NCI-H748 treated with DMSO at 0.1 percent for 48 hours (cell line): ENCODE measurements at regions not wholly inside any gene's neighbourhood (a gene's known extent, or its start where the extent isn't known, plus 50 kb on each side); places are given as distances from the start of the nearest gene placed in this dataset.

Source experiments
- DNase-seq: peaks from one replicate; lab custom pipeline; 2025; lab: John Stamatoyannopoulos, UW

DNA sequence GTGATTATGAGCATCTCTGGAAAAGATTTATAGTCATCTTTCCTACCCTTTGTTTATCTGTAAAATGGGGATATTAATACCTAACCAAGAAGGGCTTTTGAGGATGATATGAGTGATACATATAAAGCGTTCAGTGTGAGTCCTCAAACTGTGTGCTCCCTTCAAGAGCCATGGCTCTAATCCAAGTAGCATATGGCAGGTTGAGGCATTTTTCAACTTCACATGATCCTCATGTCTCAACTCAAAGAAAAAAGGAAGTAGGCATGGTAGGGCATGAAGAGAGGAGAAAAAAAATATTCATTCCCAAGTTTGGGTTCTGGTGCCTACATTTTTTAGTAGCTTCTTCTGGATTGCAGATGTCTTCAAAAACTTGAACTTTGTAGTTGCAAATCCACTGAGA, 286.3 kb upstream of the ATP2B1 start:
- no peak for DNase-seq

DNA sequence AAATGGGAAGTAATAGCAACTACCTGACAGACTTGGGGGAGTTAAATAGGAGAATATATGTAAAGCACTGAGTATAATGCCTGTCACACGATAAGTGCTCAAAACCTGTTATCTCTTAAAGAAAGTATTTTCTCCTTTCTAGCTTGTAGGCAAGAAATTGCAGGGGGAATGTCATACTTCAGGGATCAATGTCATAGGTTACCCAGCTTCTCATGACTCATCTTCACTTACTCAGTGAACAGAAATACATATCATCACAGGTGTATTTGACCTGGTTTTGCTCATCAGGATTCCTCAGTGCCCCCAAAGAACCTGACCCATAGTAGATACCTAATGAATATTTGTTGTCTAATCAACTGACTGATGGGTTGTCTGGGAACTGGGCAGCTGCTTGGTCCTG, 285.0 kb upstream of the ATP2B1 start:
- no peak for DNase-seq

DNA sequence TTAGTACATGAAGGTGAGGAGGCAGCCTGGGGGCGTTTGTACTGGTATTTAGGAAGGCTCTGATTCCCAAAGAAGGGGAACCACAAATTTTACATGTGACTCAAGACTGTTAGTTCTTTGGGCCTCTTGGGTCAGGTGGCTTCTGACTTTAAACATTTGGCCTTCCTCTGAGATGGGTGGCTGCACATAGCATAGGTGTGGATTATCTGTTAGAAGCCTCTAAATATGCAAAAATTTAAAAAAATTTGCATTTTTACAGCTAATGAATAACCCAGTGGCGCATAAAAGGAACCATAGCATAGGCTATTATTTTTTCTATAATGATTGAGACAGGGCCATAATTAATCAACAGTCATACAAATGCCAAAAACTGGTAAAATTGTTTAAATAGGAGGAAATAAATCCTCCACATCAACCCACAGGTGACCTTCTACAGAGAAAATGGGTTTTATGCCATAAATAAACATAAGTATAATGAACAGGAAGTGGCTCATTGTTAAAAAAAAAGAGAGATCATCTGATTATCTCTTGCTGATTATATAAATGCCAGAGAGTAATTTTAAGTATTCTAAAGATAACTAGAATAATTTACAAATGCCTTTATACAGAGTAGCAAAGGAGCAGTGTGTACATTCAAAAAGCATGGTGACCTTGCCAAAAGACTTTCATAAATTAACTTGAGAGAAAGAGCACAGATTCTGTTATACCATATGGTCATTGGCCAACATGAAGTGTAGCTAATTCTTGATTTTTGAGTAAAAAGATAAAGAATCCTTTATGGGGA, 284.2 kb upstream of the ATP2B1 start:
- DNase-seq: no peak

GRCh38 chr12:89991807-89992590, 283.4 kb upstream of the ATP2B1 start:
- no peak for DNase-seq

GRCh38 chr12:89988188-89988915, 279.7 kb upstream of the ATP2B1 start:
- no peak for DNase-seq

- DNase-seq: no peak
Observed at GRCh38 chr12:89985935-89986334, 277.3 kb upstream of the ATP2B1 start.

GRCh38 chr12:89984846-89985245, 276.2 kb upstream of the ATP2B1 start:
- no peak for DNase-seq

- DNase-seq: no peak
Observed at GRCh38 chr12:89983622-89984021, 275.0 kb upstream of the ATP2B1 start.

DNA sequence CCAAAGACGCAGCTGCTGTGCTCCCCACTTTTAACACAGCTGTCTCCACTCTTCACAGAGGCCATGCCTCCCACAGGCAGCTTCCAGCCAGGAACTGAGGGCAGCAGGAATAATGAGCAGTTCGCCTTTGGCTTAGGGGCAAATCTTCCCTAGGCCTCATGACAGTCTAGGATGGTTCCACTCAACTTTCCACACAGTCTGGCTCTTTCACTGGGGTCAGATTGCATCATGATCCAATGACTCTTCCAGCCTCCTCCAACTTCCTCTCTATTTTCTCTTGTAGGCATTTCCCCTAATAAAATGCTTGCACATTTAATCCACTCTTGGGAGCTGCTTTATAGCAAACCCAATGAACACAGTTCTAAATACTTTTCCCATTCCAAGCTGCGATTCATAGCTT, 271.6 kb upstream of the ATP2B1 start:
- no peak for DNase-seq

DNA sequence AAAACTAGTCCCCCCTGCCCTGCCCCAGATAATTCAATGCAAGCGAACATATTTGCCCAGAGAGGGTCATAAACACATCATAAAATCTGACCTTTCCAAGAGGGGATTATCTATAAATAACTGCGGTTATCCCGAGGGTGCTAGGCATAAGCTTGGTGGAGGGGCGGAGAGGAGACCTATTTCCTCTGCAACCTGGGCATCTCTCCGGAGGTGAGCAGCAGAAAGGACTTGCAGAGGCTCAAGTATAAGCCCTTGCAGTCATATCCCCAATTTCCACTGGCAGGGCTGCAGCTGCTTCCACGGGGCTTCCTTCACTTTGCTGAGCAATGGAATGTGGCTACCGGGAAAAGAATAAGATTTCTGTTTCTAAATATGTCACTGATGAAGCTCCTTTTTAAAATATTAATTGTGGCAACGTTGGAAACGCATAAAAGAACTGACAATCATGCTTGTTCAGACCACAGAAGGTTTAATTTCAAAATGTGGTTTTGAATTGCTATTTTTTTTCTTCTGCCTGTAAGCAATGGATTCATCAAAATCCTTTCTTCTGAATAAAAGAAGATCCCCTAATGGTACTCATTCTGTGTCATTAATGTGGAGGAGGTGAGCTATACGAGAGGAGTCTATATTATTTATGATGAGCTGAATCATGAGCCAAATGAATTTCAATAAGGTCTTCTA, 268.9 kb upstream of the ATP2B1 start:
- no peak for DNase-seq

DNA sequence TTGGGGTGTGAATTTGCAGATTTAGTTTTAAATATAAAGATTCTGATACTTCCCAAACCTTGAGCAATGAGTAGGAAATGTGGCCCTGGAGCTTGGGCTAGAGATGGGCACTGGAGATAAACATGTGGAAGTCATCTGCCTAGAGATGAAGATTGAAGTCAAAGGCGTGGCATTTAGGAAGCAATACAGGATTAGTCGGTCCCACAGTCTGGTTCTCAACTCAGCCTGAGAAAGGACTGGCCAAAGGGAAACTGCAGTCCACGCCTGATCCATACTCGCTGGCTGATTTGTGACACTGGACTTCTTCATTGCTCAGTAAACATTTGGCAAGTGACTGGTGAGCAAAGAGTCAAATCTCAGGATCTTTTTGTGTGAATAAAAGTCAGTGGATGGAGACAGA, 268.2 kb upstream of the ATP2B1 start:
- DNase-seq: no peak

DNA sequence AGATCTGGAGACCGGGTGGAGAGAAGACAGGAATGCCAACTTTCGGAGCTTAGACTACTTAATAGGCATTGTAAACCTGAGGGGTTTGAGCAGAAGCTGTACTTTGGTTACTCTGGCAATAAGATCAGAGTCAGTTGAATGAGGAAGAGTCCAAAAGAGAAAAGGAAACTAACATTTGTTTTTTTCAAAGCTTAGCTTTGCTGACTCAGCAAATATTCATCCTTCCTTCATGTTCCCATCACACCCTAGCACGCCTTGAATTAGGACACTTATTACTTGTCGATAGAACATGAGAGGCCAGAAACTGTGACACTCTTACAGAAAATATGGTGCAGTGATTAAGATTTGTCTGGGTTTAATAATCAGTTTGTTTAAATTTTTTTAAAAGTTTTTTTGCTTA, 266.9 kb upstream of the ATP2B1 start:
- DNase-seq: no peak

GRCh38 chr12:89971880-89972279, 263.2 kb upstream of the ATP2B1 start:
- no peak for DNase-seq

- no peak for DNase-seq
Observed at GRCh38 chr12:89970722-89971121, 262.1 kb upstream of the ATP2B1 start.

DNA sequence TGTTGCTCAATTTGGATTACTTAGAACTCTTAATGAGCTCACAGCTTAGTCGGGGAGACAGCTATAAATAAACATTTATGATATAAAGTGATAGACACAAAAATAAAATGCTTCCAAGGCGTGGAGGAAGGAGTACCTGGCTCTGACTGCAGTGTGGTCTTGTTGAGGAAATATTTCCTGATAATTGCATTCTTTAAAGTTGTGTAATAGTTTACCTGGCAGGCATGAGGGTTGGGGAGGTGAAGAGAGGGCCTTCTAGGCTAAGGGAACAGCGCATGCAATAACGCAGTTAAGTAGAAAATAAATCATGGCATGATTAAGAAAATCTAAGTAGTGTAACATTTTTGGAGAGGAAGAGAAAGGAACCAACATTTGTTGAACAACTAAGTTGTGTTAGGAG, 260.5 kb upstream of the ATP2B1 start:
- DNase-seq: no peak

- DNase-seq: no peak
Observed at GRCh38 chr12:89968151-89968700, 259.6 kb upstream of the ATP2B1 start.

DNA sequence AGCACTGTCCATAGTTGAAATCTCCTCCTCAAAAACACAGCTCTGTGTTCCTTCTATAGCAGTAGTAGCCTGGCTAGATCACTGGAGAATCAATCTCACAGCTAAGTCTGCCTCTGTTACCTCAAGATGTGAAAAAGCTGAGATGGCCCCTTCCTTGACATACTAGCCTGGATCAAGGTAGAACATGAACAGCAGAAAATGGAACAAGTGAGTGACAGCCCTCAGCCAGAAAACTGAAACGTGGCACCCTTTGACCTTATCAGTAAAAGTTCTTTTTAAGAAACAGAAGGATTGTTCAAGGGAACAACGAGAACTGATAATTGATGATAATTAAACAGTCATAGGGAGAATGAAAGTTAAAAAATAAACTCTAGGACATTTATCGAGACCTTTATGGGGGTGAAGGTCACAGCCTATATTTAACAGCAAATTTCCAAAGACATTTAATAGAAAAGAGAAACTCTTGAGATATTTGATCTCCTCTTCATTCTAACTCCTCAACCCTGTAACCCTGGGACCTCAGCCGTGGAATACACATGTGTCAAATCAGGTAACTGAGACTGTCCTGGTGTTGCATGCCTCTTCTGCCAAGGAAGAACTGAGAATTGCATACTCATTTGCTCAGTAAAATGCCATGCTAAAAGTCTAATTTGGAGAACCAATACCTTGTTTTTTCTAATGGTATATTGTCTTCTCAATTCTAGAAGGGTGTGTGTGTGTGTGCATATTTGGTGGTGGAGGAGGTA, 258.0 kb upstream of the ATP2B1 start:
- no peak for DNase-seq

- DNase-seq: no peak
Observed at GRCh38 chr12:89965993-89966392, 257.4 kb upstream of the ATP2B1 start.

DNA sequence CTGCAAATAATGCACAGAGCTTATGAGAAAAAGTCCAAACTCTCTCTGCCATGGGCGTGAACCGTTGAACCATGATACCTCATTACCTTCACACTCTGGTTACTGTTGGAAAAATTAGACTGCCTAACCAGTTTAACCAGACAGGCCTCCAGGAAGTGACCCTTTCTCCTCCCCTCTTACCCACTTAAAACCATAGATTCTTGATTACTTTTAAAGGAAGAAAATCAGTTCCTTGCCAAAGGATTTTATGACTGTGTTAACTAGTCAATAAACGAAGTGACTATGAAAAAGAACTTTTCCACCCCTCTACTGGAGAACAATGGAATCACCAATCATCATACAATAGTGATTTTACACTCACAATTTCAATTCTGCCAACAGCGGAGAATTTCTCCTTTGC, 254.0 kb upstream of the ATP2B1 start:
- no peak for DNase-seq

DNA sequence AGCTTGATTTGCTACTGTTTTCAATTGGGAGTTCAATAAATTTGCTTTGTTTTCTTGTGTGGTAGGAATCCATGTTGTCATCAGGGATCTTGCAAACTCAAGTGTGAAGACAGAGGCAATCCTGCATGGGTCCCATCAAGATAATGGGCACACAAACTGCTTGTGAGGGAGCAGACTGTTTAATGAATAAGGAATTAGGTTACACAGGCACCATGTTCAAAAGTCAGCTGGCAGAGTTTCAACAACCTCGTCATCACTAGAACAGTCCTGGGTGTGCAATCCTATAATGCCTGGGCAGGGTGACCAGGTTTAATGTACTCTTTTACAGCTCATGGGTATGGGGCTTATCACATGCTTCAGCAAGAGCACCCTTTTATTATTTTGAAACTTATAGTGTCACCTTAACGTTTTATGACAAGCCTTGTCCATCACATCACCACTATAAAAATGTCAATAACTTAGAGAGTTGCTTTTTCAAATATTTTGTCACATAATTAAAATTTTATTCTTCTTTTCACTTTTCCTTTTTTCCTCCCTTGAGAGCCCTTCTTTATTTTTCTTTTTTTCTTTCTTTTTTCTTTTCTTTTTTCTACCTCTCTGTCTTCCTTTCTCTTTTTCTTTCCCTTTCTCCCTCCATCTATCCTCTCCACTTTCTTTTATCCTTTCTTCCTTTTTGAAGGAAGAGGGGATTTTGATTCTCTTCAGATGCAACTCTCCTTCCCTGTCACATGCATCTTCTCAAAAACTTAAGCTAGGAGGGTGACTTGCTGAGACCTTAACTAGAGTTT, 252.2 kb upstream of the ATP2B1 start:
- no peak for DNase-seq
